DOHH2 (cell line): ENCODE measurements at regions not wholly inside any gene's neighbourhood (a gene's known extent, or its start where the extent isn't known, plus 50 kb on each side); places are given as distances from the start of the nearest gene placed in this dataset.

Experiments
- H3F3A ChIP-seq: fragments of 200-600 bp; sonication (generic), shearing (Covaris generic); 2 replicates; pipeline ENCODE4 v1.6.0; 2016; ENCODE audit warnings: antibody characterized with exemption, mild to moderate bottlenecking; ENCODE audit not compliant: control insufficient read depth, insufficient read depth
- H3K27ac ChIP-seq: fragments of 200-600 bp; sonication (generic); 2 replicates; pipeline ENCODE4 v1.5.1; 2014; ENCODE audit warnings: low read depth, mild to moderate bottlenecking, low read length, moderate library complexity
- H3K27me3 ChIP-seq: fragments of 200-600 bp; sonication (generic); 2 replicates; pipeline ENCODE4 v1.6.1; 2014; ENCODE audit warnings: mild to moderate bottlenecking, low read length, mixed read lengths; ENCODE audit not compliant: control insufficient read depth
- H3K36me3 ChIP-seq: fragments of 200-600 bp; sonication (generic); 2 replicates; pipeline ENCODE4 v1.6.1; 2014; ENCODE audit warnings: mild to moderate bottlenecking, low read length, moderate library complexity, mixed read lengths; ENCODE audit not compliant: control insufficient read depth
- H3K4me1 ChIP-seq: fragments of 200-600 bp; sonication (generic); 2 replicates; pipeline ENCODE4 v1.6.1; 2014; ENCODE audit warnings: mild to moderate bottlenecking, low read length, mixed read lengths; ENCODE audit not compliant: control insufficient read depth
- H3K4me2 ChIP-seq: fragments of 200-600 bp; sonication (generic); 2 replicates; pipeline ENCODE4 v1.6.0; 2014; ENCODE audit warnings: mild to moderate bottlenecking, low read length, moderate library complexity
- H3K4me3 ChIP-seq: fragments of 200-600 bp; sonication (generic); 2 replicates; pipeline ENCODE4 v1.5.1; 2014; ENCODE audit warnings: mild to moderate bottlenecking, low read length, mixed read lengths
- H3K79me2 ChIP-seq: fragments of 200-600 bp; sonication (generic); 2 replicates; pipeline ENCODE4 v1.6.1; 2014; ENCODE audit warnings: mild to moderate bottlenecking, low read length, mixed read lengths; ENCODE audit not compliant: control insufficient read depth
- H3K9me2 ChIP-seq: fragments of 200-600 bp; sonication (generic); replicated peaks from 2 replicates; pipeline ENCODE4 v1.6.1; 2014; ENCODE audit warnings: mild to moderate bottlenecking, low read length, mixed read lengths; ENCODE audit not compliant: control insufficient read depth
- H3K9me3 ChIP-seq: fragments of 200-600 bp; sonication (generic); 2 replicates; pipeline ENCODE4 v1.6.1; 2014; ENCODE audit warnings: antibody characterized with exemption, low read length, mixed read lengths; ENCODE audit not compliant: control insufficient read depth, insufficient read depth
- H4K20me1 ChIP-seq: fragments of 200-600 bp; sonication (generic); 2 replicates; pipeline ENCODE4 v1.6.0; 2014; ENCODE audit warnings: low read depth, mild to moderate bottlenecking, antibody characterized with exemption, low read length, moderate library complexity; ENCODE audit not compliant: control insufficient read depth, insufficient read depth
- CTCF ChIP-seq: fragments of 200-600 bp; sonication (generic); IDR thresholded peaks from one replicate; pipeline ENCODE4 v1.5.1; 2014; ENCODE audit warnings: antibody characterized with exemption, mild to moderate bottlenecking, low read depth, low read length; ENCODE audit not compliant: poor library complexity, severe bottlenecking
- EZH2phosphoT487 ChIP-seq: fragments of 200-600 bp; sonication (generic); IDR thresholded peaks from 2 replicates; pipeline ENCODE4 v1.6.1; 2017; ENCODE audit warnings: borderline replicate concordance, mild to moderate bottlenecking, antibody characterized with exemption, low read length, moderate library complexity, mixed read lengths

GRCh38 chrX:40831750-40832149, 96.4 kb upstream of the MED14 start:
- no peaks in the 10 kb centered on the region for H3K79me2 ChIP-seq
- H3K27me3 ChIP-seq: no peaks in the 10 kb centered on the region
- H3F3A ChIP-seq: no peaks in the 10 kb centered on the region
- no peak overlapping the region for H3K27ac ChIP-seq
- no peak overlapping the region for H3K4me2 ChIP-seq
- no peaks in the 10 kb centered on the region for H3K4me1 ChIP-seq
- no peak overlapping the region for H3K4me3 ChIP-seq
- no peaks in the 10 kb centered on the region for H4K20me1 ChIP-seq
- no peaks in the 10 kb centered on the region for H3K9me2 ChIP-seq
- H3K9me3 ChIP-seq: no peaks in the 10 kb centered on the region
- H3K36me3 ChIP-seq: no peaks in the 10 kb centered on the region
- TF ChIP-seq EZH2phosphoT487: no peak
- no peak for TF ChIP-seq CTCF

- no peak overlapping the region for H3K27ac ChIP-seq
- H3K27me3 ChIP-seq: no peaks in the 10 kb centered on the region
- no peaks in the 10 kb centered on the region for H3K9me2 ChIP-seq
- no peak overlapping the region for H3K4me2 ChIP-seq
- no peaks in the 10 kb centered on the region for H3K36me3 ChIP-seq
- no peaks in the 10 kb centered on the region for H3K79me2 ChIP-seq
- TF ChIP-seq CTCF (no peak), EZH2phosphoT487 (no peak)
- no peaks in the 10 kb centered on the region for H3F3A ChIP-seq
- no peaks in the 10 kb centered on the region for H3K4me1 ChIP-seq
- no peaks in the 10 kb centered on the region for H3K9me3 ChIP-seq
- H4K20me1 ChIP-seq: no peaks in the 10 kb centered on the region
- no peak overlapping the region for H3K4me3 ChIP-seq
Observed at GRCh38 chrX:40832723-40833122, 97.4 kb upstream of the MED14 start.

GRCh38 chrX:40834225-40834624, 98.9 kb upstream of the MED14 start:
- Histone ChIP-seq H3K9me3 (no peaks in the 10 kb centered on the region), H3F3A (no peaks in the 10 kb centered on the region), H3K4me2 (no peak overlapping the region), H3K27ac (no peak overlapping the region), H3K27me3 (no peaks in the 10 kb centered on the region), H3K4me3 (no peak overlapping the region), H3K79me2 (no peaks in the 10 kb centered on the region), H3K36me3 (no peaks in the 10 kb centered on the region), H3K9me2 (no peaks in the 10 kb centered on the region), H4K20me1 (no peaks in the 10 kb centered on the region), H3K4me1 (no peaks in the 10 kb centered on the region)
- TF ChIP-seq EZH2phosphoT487 (no peak), CTCF (no peak)

- Histone ChIP-seq H3K36me3 (no peaks in the 10 kb centered on the region), H3K27ac (no peak overlapping the region), H3K79me2 (no peaks in the 10 kb centered on the region), H3K4me2 (no peak overlapping the region), H3K4me1 (no peaks in the 10 kb centered on the region), H3K4me3 (no peak overlapping the region), H3F3A (no peaks in the 10 kb centered on the region), H3K9me2 (no peaks in the 10 kb centered on the region), H3K27me3 (no peaks in the 10 kb centered on the region), H4K20me1 (no peaks in the 10 kb centered on the region), H3K9me3 (no peaks in the 10 kb centered on the region)
- TF ChIP-seq CTCF (no peak), EZH2phosphoT487 (no peak)
Observed at GRCh38 chrX:40835526-40835925, 100.2 kb upstream of the MED14 start.
